Caco-2 (cell line): ENCODE measurements at regions not wholly inside any gene's neighbourhood (a gene's known extent, or its start where the extent isn't known, plus 50 kb on each side); places are given as distances from the start of the nearest gene placed in this dataset.

Experiments
- BruUV-seq: library from RNA; stranded (reverse); fragments of 400-500 nt; replicated peaks from 2 replicates; lab custom pipeline; 2021; lab: Mats Ljungman, UMichigan
- CTCF ChIA-PET: fragments of 300-600 bp; sonication (Branson Sonifier 250); formaldehyde crosslinking; loops from one replicate; lab custom pipeline; 2022; ENCODE audit warnings: antibody characterized with exemption; lab: Charles Lee
- POLR2A ChIA-PET: fragments of 300-600 bp; sonication (Branson Sonifier 250); formaldehyde crosslinking; loops from one replicate; lab custom pipeline; 2022; ENCODE audit warnings: antibody characterized with exemption; lab: Charles Lee
- DNase-seq, 2 experiments: peaks; one replicate each; pipeline versions ENCODE4 v3.0.0 to v3.0.0-alpha.2; 2020 to 2022
- H3K27me3 ChIP-seq: replicated peaks from 2 replicates; pipeline ENCODE4 v1.6.0; 2011; ENCODE audit warnings: low read length; ENCODE audit not compliant: control insufficient read depth, insufficient read depth
- H3K36me3 ChIP-seq: 2 replicates; pipeline ENCODE4 v1.5.1; 2011; ENCODE audit warnings: low read length; ENCODE audit not compliant: control insufficient read depth, insufficient read depth
- H3K4me1 ChIP-seq: fragments of 250-450 bp; sonication (Bioruptor Pico); 2 replicates; pipeline ENCODE4 v1.5.1; 2020; ENCODE audit warnings: mild to moderate bottlenecking
- H3K4me3 ChIP-seq: 2 replicates; pipeline ENCODE4 v1.5.1; 2011; ENCODE audit warnings: low read depth, mild to moderate bottlenecking, control low read depth, low read length
- H3K9me3 ChIP-seq: fragments of 250-450 bp; sonication (Bioruptor Pico); 2 replicates; pipeline ENCODE4 v1.5.1; 2020; ENCODE audit warnings: mild to moderate bottlenecking, moderate library complexity
- H3K27ac Mint-ChIP-seq: one replicate; pipeline ENCODE4 v1.8.0; 2022; ENCODE audit warnings: mixed read lengths; ENCODE audit not compliant: unreplicated experiment
- H3K27me3 Mint-ChIP-seq: one replicate; pipeline ENCODE4 v1.8.0; 2022; ENCODE audit warnings: mixed read lengths; ENCODE audit not compliant: insufficient read depth, unreplicated experiment
- H3K36me3 Mint-ChIP-seq: one replicate; pipeline ENCODE4 v1.8.0; 2022; ENCODE audit warnings: mild to moderate bottlenecking, mixed read lengths; ENCODE audit not compliant: insufficient read depth, unreplicated experiment
- H3K4me1 Mint-ChIP-seq: one replicate; pipeline ENCODE4 v1.8.0; 2022; ENCODE audit warnings: low read depth, mixed read lengths; ENCODE audit not compliant: unreplicated experiment
- H3K4me3 Mint-ChIP-seq: one replicate; pipeline ENCODE4 v1.8.0; 2022; ENCODE audit warnings: mild to moderate bottlenecking, moderate library complexity, mixed read lengths; ENCODE audit not compliant: unreplicated experiment
- H3K9me3 Mint-ChIP-seq: one replicate; pipeline ENCODE4 v1.8.0; 2022; ENCODE audit warnings: mixed read lengths; ENCODE audit not compliant: unreplicated experiment
- CTCF ChIP-seq, 2 experiments: fragments of 200-600 bp in 1 of 2; IDR thresholded peaks; 1 replicate in 1 of 2; 2 replicates in 1 of 2; pipeline versions ENCODE4 v1.5.1 to v1.8.0; 2011 to 2022; ENCODE audit warnings: antibody characterized with exemption in 1 of 2, control low read depth in 1 of 2, inconsistent platforms in 1 of 2, low read depth in 1 of 2, low read length in 1 of 2, mild to moderate bottlenecking in 1 of 2, moderate library complexity in 1 of 2; ENCODE audit not compliant: insufficient read depth in 1 of 2, severe bottlenecking in 1 of 2, unreplicated experiment in 1 of 2
- intact Hi-C: fragments of 100-400 bp; cut with micrococcal nuclease; formaldehyde crosslinking; loops from one replicate; pipeline ENCODE4 v1.10.0; 2022; ENCODE audit not compliant: unreplicated experiment

GRCh38 chr14:100988411-100988900 is 84.9 kb upstream of the RTL1 start:
- H3K9me3 Mint-ChIP-seq = no peaks in the 10 kb centered on the region
- intact Hi-C loops = no loop called here
- H3K9me3 ChIP-seq = no peaks in the 10 kb centered on the region
- ChIA-PET POLR2A (no interaction called here), CTCF (no interaction called here)
- no TSS peak for BruUV-seq
- TF ChIP-seq CTCF (IDR thresholded peaks at IDR 0.05; ENCODE audit: insufficient read depth in 1 of 2, low read depth in 1 of 2, low read length in 1 of 2, severe bottlenecking in 1 of 2, unreplicated experiment in 1 of 2) = no peak
- no peak for DNase-seq
- H3K4me1 ChIP-seq = no peaks in the 10 kb centered on the region
- H3K27ac Mint-ChIP-seq = no peak overlapping the region
- no peak overlapping the region for H3K4me3 ChIP-seq
- no peaks in the 10 kb centered on the region for H3K4me1 Mint-ChIP-seq
- H3K27me3 ChIP-seq = no peaks in the 10 kb centered on the region
- no peaks in the 10 kb centered on the region for H3K36me3 Mint-ChIP-seq
- no peaks in the 10 kb centered on the region for H3K27me3 Mint-ChIP-seq
- H3K36me3 ChIP-seq = no peaks in the 10 kb centered on the region
- no peak overlapping the region for H3K4me3 Mint-ChIP-seq

GRCh38 chr14:100988956-100989355 is 85.4 kb upstream of the RTL1 start:
- no TSS peak for BruUV-seq
- intact Hi-C loops = no loop called here
- Mint-ChIP-seq H3K4me3 (no peak overlapping the region), H3K27ac (no peak overlapping the region), H3K36me3 (no peaks in the 10 kb centered on the region), H3K27me3 (no peaks in the 10 kb centered on the region), H3K9me3 (no peaks in the 10 kb centered on the region), H3K4me1 (no peaks in the 10 kb centered on the region)
- Histone ChIP-seq H3K4me3 (no peak overlapping the region), H3K27me3 (no peaks in the 10 kb centered on the region), H3K36me3 (no peaks in the 10 kb centered on the region), H3K9me3 (no peaks in the 10 kb centered on the region), H3K4me1 (no peaks in the 10 kb centered on the region)
- ChIA-PET POLR2A (no interaction called here), CTCF (no interaction called here)
- no peak for TF ChIP-seq CTCF (IDR thresholded peaks at IDR 0.05; ENCODE audit: insufficient read depth in 1 of 2, low read depth in 1 of 2, low read length in 1 of 2, severe bottlenecking in 1 of 2, unreplicated experiment in 1 of 2)
- no peak for DNase-seq

- Histone ChIP-seq H3K4me1 (no peaks in the 10 kb centered on the region), H3K4me3 (no peak overlapping the region), H3K9me3 (no peaks in the 10 kb centered on the region), H3K36me3 (no peaks in the 10 kb centered on the region), H3K27me3 (no peaks in the 10 kb centered on the region)
- TF ChIP-seq CTCF (IDR thresholded peaks at IDR 0.05; ENCODE audit: insufficient read depth in 1 of 2, low read depth in 1 of 2, low read length in 1 of 2, severe bottlenecking in 1 of 2, unreplicated experiment in 1 of 2) = no peak
- no peaks in the 10 kb centered on the region for H3K27me3 Mint-ChIP-seq
- no peaks in the 10 kb centered on the region for H3K36me3 Mint-ChIP-seq
- DNase-seq = no peak
- no peak overlapping the region for H3K27ac Mint-ChIP-seq
- POLR2A ChIA-PET = no interaction called here
- intact Hi-C loops = no loop called here
- no TSS peak for BruUV-seq
- H3K9me3 Mint-ChIP-seq = no peaks in the 10 kb centered on the region
- CTCF ChIA-PET = no interaction called here
- no peaks in the 10 kb centered on the region for H3K4me1 Mint-ChIP-seq
- H3K4me3 Mint-ChIP-seq = no peak overlapping the region
Observed at GRCh38 chr14:100989924-100990323, 86.4 kb upstream of the RTL1 start.
